AG09309 (cell line): ENCODE measurements at regions not wholly inside any gene's neighbourhood (a gene's known extent, or its start where the extent isn't known, plus 50 kb on each side); places are given as distances from the start of the nearest gene placed in this dataset.

Experiments used
- DNase-seq: peaks from one replicate; pipeline ENCODE4 v3.0.0-alpha.2; 2010; ENCODE audit warnings: low read depth
- H3K4me3 ChIP-seq: 2 replicates; pipeline ENCODE4 v1.5.1; 2011; ENCODE audit warnings: mild to moderate bottlenecking, low read depth, low read length, moderate library complexity; ENCODE audit not compliant: control insufficient read depth
- TF ChIP-seq, protein P1 (sequence below): IDR thresholded peaks from 2 replicates; pipeline ENCODE4 v1.5.1; 2011; ENCODE audit warnings: mild to moderate bottlenecking, low read depth, low read length, inconsistent platforms; ENCODE audit not compliant: insufficient read depth, control insufficient read depth; ENCODE audit errors: missing control alignments

DNA sequence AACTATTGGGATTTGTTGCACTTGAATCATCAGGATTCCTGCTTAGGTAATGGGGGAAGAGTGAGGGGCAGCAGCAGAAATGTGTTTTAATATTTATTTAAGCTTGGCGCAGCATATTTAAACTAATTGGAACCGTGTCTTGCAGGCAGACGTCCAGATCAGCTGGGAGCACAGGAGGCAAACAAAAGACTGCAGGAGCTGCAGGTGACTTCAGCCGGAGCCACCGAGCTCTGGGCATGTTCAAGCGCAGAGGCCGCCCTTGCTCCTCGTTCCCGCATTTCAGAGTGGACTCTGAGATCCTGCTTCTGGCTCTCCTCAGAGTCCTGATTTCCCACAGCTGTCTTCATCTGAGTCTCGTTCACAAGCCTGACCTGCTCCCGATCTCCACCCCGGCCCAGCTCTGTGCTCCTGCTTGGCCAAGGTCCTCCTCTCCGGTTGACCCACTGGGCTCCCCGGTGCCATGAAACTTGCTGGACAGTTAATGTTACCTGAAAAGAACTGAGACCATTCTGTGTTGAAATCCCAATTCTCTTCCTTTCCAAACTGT is 475.5 kb downstream of the SOX11 start:
- DNase-seq, result no peak
- TF ChIP-seq, protein P1, sequence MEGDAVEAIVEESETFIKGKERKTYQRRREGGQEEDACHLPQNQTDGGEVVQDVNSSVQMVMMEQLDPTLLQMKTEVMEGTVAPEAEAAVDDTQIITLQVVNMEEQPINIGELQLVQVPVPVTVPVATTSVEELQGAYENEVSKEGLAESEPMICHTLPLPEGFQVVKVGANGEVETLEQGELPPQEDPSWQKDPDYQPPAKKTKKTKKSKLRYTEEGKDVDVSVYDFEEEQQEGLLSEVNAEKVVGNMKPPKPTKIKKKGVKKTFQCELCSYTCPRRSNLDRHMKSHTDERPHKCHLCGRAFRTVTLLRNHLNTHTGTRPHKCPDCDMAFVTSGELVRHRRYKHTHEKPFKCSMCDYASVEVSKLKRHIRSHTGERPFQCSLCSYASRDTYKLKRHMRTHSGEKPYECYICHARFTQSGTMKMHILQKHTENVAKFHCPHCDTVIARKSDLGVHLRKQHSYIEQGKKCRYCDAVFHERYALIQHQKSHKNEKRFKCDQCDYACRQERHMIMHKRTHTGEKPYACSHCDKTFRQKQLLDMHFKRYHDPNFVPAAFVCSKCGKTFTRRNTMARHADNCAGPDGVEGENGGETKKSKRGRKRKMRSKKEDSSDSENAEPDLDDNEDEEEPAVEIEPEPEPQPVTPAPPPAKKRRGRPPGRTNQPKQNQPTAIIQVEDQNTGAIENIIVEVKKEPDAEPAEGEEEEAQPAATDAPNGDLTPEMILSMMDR, result no peak
- no peak overlapping the region for H3K4me3 ChIP-seq

DNA sequence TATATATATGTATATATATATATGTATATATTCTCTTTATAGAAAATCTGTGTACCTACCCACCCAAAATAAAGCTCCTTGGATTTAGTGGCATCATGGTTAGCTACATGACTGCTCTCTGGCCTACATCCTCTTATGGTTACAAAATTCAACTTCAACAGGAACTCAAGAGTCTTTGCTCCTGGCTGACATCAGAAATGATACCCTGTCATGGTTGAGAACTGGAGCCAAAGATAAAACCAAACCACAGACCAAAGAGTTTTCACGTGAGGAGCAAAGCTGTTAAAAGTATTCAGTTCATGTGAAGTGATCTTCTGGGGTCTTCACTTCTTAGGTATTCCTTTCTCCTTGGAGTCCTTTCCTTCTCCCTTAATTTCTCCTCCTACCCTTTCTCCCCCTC is 476.3 kb downstream of the SOX11 start:
- H3K4me3 ChIP-seq, result no peak overlapping the region
- no peak for DNase-seq
- TF ChIP-seq, protein P1, result no peak

DNA sequence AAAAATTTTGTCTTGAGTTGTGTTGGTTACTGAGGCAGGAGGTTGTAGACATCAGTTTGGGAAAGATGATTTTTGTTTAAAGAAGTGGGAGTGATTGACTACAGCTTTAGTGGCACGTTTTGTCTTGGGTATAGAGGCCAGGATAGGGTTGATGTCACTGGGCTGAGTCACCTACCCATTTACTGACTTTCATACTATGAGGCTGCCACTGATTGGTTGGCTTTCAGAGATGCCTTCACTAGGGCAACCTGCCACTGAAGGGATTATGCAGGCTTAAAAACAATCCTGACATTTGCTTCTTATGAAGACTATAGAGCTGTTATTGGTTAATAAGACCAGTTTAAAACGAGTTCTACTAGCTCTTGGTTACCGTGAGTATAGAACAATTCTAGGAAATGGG is 479.1 kb downstream of the SOX11 start:
- DNase-seq, result no peak
- no peak overlapping the region for H3K4me3 ChIP-seq
- TF ChIP-seq, protein P1, result no peak

DNA sequence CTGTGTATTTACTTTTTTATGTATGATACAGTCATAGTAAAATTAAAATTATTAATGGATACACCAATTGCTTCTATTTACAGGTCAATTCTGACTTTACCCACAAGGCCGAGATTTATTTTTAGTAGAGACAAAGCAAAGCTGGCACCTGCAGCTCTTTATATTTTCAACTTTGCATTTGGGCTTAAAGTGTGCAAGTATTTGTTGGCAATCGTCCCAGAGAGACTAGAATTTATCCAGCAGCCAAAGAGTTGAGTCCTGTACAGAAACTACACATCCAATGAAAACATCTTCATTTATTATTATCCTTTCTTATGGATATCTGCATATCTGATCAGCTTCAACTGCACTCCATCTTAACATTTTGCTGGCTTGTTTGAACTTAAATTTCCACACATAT is 485.6 kb downstream of the SOX11 start:
- no peak for DNase-seq
- no peak overlapping the region for H3K4me3 ChIP-seq
- TF ChIP-seq, protein P1, result no peak

DNA sequence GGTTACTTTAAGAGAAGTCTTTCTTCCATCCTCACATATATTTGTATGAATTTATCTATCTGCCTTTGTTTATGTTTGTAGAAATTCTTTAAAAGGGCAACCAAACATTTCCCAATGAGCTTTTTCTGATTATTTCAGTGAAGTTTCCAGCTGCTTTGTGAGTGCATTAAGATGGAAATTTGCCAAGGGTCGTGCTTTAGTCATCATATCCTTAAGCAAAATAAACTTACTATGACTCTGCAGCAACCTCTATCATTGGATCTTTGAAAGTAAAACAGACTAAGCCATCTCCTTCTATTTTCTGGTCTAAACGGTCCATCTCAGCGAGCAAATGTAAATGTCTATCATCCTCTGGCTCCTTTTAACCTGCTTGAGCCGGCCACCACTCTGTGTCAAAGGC is 489.3 kb downstream of the SOX11 start:
- TF ChIP-seq, protein P1, result no peak
- DNase-seq, result no peak
- no peak overlapping the region for H3K4me3 ChIP-seq

DNA sequence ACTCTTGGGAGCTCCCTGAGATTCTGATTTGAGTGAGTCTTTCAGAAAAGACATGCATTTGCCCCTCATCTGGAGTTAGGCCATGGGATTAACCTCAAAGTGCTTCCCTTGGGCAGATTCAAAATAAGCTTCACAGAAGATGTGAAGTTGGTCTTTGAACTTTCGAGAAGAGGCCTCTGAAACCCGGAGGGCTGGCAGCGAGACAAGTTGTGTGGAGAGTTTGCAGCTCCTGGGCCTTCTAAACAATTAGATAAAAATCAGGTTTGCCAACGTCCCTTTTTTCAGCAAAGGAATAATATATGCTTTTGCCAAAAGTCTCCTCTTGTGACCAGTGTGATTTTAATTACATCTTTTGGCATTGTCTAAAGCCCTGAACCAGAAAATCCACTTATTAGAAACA is 489.7 kb downstream of the SOX11 start:
- TF ChIP-seq, protein P1, result no peak
- H3K4me3 ChIP-seq, result no peak overlapping the region
- no peak for DNase-seq

DNA sequence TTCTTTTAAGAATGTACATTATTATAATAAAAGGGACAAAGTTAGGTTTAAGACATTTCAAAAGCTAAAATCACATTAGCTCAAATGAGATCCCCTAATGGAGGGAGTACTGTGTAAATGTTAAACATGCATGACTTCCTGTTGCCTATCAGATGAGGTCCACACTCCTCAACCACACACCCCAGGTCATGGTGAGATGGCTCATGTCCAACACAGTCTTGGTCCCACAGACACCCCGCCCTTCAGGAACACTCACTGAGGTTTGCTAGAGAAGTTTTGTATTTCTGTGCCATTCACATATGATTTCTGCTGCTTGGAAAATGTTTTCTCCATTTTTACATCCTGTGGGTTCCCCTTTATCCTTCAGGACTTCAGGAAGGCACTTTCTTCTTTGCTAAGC is 491.0 kb downstream of the SOX11 start:
- no peak overlapping the region for H3K4me3 ChIP-seq
- DNase-seq, result no peak
- TF ChIP-seq, protein P1, result no peak
